ENCODE measurements at regions not wholly inside any gene's neighbourhood (a gene's known extent, or its start where the extent isn't known, plus 50 kb on each side); places are given as distances from the start of the nearest gene placed in this dataset.
"Not testable (repeated sequence)": the region's sequence is repeated elsewhere in the genome, so short reads cannot be mapped to it uniquely, and the experiment has no call there.

DNA sequence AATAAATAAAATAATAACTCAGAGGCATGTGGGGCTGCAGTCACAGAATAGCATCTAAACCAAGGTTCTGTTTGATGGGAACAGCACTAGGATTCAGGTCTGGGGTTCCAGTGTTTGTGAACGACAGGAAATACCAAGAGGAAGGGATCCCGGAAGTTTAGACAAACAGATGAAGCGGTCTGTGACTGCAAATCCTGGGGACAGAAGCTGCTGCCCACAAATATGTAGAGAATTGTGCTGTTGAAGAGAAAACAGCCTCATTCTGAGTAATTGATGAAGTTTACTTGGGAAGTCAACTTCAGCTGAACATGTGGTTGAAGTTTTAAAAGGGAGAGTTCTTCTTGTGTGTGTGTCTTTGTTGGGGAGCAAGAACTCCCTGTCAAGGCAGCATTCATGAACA is 98.4 kb upstream of the TBX5 start:
- H3K27ac ChIP-seq = no peak overlapping the region
- TF ChIP-seq, protein P1, sequence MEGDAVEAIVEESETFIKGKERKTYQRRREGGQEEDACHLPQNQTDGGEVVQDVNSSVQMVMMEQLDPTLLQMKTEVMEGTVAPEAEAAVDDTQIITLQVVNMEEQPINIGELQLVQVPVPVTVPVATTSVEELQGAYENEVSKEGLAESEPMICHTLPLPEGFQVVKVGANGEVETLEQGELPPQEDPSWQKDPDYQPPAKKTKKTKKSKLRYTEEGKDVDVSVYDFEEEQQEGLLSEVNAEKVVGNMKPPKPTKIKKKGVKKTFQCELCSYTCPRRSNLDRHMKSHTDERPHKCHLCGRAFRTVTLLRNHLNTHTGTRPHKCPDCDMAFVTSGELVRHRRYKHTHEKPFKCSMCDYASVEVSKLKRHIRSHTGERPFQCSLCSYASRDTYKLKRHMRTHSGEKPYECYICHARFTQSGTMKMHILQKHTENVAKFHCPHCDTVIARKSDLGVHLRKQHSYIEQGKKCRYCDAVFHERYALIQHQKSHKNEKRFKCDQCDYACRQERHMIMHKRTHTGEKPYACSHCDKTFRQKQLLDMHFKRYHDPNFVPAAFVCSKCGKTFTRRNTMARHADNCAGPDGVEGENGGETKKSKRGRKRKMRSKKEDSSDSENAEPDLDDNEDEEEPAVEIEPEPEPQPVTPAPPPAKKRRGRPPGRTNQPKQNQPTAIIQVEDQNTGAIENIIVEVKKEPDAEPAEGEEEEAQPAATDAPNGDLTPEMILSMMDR (IDR thresholded peaks at IDR 0.05) = no peak
- H3K9me3 ChIP-seq = no peaks in the 10 kb centered on the region
- H3K36me3 ChIP-seq = no peaks in the 10 kb centered on the region
- no peak overlapping the region for H3K4me3 ChIP-seq (ENCODE audit: low read depth in 1 of 2, low read length in 1 of 2)
- H3K4me1 ChIP-seq (ENCODE audit: control insufficient read depth in 1 of 2, insufficient read depth in 1 of 2, low read depth in 1 of 2, low read length in 1 of 2) = no peaks in the 10 kb centered on the region
- peaks cover 60% of the 10 kb centered on the region for H3K27me3 ChIP-seq

DNA sequence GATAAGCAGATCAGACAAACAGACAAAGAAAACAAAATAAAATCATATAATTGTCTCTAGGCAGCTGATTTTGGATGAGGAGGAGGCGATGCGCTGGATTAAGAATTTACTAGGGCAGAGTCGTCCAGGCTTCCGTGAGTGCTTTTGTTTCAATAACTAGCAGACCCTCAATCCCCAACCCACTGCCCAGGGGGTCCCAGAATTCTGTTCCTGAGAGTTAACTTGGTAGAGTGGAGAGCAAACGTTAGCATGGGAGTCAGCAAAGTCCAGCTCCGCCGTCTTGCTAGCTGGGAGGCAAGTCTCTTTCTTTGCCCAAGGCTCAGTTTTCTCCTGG is 95.5 kb upstream of the TBX5 start:
- H3K4me3 ChIP-seq (ENCODE audit: low read depth in 1 of 2, low read length in 1 of 2) = no peak overlapping the region
- TF ChIP-seq, protein P1 (IDR thresholded peaks at IDR 0.05) = no peak
- peaks cover 60% of the 10 kb centered on the region for H3K27me3 ChIP-seq
- H3K27ac ChIP-seq = no peak overlapping the region
- no peaks in the 10 kb centered on the region for H3K36me3 ChIP-seq
- no peaks in the 10 kb centered on the region for H3K9me3 ChIP-seq
- H3K4me1 ChIP-seq (ENCODE audit: control insufficient read depth in 1 of 2, insufficient read depth in 1 of 2, low read depth in 1 of 2, low read length in 1 of 2) = no peaks in the 10 kb centered on the region

DNA sequence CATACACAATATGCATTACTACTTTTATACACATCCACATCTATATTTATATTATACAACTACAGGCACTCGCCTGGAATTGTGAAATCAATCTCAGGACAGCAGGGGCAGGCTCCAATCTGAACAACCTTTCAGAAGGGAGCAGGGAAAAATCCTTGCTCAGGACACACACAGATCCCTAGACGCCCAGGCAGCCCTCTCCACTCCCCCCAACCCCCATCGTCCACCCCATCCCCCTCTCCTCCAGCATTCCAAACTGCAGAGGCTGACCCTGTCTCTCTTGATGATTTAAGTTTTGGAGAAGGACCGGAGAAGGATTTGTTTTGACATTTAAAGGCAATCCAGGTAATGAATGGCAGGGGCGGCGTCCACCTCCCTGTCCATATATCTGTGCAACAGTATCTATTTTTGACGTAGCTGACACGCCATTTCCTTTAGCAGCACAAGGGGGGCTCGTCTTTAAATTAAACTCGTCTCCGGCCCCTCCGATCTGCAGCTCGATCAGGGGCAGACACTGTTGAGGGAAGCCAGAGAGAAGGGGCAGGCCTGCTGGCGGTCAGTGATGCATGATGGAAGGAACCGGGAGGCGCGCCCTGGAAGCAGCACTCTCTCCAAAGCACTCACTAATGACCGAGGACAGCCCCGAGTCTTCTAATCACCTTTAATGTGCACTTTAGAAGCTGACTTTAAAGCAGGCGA is 95.0 kb upstream of the TBX5 start:
- Histone ChIP-seq H3K9me3 (no peaks in the 10 kb centered on the region), H3K27ac (no peak overlapping the region), H3K36me3 (no peaks in the 10 kb centered on the region), H3K4me3 (ENCODE audit: low read depth in 1 of 2, low read length in 1 of 2) (no peak overlapping the region), H3K27me3 (peaks cover 59% of the 10 kb centered on the region), H3K4me1 (ENCODE audit: control insufficient read depth in 1 of 2, insufficient read depth in 1 of 2, low read depth in 1 of 2, low read length in 1 of 2) (no peaks in the 10 kb centered on the region)
- TF ChIP-seq, protein P1 (IDR thresholded peaks at IDR 0.05) = no peak

DNA sequence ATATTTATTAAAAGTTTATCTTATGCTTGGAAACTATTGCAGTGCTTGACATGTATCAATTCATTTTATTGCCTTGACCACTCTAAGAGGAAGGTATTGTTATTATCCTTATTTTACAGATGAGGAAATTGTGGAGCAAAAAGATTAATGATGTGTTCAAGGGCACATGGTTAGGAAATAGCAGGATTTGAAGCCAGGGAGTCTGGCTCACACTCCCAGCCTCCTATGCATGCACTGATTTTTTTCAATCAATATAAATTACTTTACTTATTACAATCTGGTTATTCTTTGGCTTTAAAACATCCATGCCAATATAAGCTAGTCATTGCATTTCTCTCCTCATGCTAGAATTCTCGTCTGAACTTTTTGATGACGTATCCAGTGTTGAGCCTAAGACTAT is 94.2 kb upstream of the TBX5 start:
- H3K9me3 ChIP-seq = no peaks in the 10 kb centered on the region
- no peak overlapping the region for H3K4me3 ChIP-seq (ENCODE audit: low read depth in 1 of 2, low read length in 1 of 2)
- H3K4me1 ChIP-seq (ENCODE audit: control insufficient read depth in 1 of 2, insufficient read depth in 1 of 2, low read depth in 1 of 2, low read length in 1 of 2) = no peaks in the 10 kb centered on the region
- H3K27ac ChIP-seq = no peak overlapping the region
- TF ChIP-seq, protein P1 (IDR thresholded peaks at IDR 0.05) = no peak
- H3K36me3 ChIP-seq = no peaks in the 10 kb centered on the region
- peaks cover 54% of the 10 kb centered on the region for H3K27me3 ChIP-seq

DNA sequence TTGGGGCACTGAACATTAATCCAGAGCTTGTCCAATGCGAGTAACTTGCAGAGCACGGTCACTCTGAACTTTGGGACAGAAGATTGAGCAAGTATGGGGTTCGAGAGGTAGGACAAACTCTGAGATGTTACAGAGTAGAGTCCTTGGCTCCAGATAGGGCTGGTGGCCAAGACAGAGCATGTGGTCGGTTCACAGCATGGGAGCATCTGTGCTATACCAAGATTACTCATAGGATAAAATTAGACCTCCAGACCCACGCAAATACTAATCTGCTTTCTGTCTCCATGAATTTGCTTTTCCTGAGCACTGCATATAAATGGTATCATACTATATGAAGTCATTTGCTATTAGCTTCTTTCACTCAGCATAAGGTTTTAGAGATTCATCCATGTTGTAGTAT is 93.4 kb upstream of the TBX5 start:
- Histone ChIP-seq H3K4me1 (ENCODE audit: control insufficient read depth in 1 of 2, insufficient read depth in 1 of 2, low read depth in 1 of 2, low read length in 1 of 2) (no peaks in the 10 kb centered on the region), H3K9me3 (no peaks in the 10 kb centered on the region), H3K27me3 (peaks cover 47% of the 10 kb centered on the region), H3K27ac (no peak overlapping the region), H3K36me3 (no peaks in the 10 kb centered on the region), H3K4me3 (ENCODE audit: low read depth in 1 of 2, low read length in 1 of 2) (no peak overlapping the region)
- TF ChIP-seq, protein P1 (IDR thresholded peaks at IDR 0.05) = no peak

DNA sequence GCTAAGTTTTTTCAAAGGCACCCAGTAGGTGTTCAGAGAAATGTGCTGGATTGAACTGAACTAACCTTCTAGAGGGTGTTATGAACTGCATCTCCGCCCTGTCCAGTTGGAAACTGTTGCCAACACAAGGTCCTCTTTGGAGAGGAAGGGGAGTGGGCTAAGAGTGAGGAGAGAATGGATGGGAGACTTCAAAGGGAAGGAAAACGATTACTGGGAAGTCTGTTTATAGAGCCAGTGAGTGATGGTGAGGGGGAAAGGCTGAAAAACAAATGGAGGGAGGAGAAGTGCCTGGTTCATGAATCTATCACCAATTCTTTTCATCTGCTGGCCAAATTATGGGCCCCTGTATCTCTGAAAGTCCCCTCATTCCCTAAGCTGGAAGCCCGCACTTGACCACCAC is 86.0 kb upstream of the TBX5 start:
- H3K36me3 ChIP-seq = no peaks in the 10 kb centered on the region
- TF ChIP-seq, protein P1 (IDR thresholded peaks at IDR 0.05) = no peak
- no peak overlapping the region for H3K4me3 ChIP-seq (ENCODE audit: low read depth in 1 of 2, low read length in 1 of 2)
- H3K27me3 ChIP-seq = no peaks in the 10 kb centered on the region
- no peaks in the 10 kb centered on the region for H3K9me3 ChIP-seq
- H3K4me1 ChIP-seq (ENCODE audit: control insufficient read depth in 1 of 2, insufficient read depth in 1 of 2, low read depth in 1 of 2, low read length in 1 of 2) = no peaks in the 10 kb centered on the region
- no peak overlapping the region for H3K27ac ChIP-seq

DNA sequence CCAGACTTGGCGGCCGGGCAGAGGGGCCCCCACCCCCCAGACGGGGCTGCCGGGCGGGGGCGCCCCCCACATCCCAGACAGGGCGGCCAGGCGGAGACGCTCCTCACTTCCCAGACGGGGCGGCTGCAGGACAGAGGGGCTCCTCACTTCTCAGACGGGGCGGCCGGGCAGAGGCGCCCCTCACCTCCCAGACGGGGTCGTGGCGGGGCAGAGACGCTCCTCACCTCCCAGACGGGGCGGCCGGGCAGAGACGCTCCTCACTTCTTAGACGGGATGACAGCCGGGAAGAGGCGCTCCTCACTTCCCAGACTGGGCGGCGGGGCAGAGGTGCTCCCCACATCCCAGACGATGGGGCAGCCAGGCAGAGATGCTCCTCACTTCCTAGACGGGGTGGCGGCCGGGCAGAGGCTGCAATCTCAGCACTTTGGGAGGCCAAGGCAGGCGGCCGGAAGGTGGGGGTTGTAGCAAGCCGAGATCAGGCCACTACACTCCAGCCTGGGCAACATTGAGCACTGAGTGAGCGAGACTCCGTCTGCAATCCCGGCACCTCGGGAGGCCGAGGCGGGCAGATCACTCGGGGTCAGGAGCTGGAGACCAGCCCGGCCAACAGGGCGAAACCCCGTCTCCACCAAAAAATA is 79.0 kb upstream of the TBX5 start:
- not testable (repeated sequence) for H3K36me3 ChIP-seq; H3K27ac ChIP-seq; H3K4me3 ChIP-seq (ENCODE audit: low read depth in 1 of 2, low read length in 1 of 2); H3K4me1 ChIP-seq (ENCODE audit: control insufficient read depth in 1 of 2, insufficient read depth in 1 of 2, low read depth in 1 of 2, low read length in 1 of 2); H3K9me3 ChIP-seq
- peaks cover 36% of the 10 kb centered on the region for H3K27me3 ChIP-seq

All from neutrophil (primary cell).